Ishikawa (cell line): ENCODE measurements at regions not wholly inside any gene's neighbourhood (a gene's known extent, or its start where the extent isn't known, plus 50 kb on each side); places are given as distances from the start of the nearest gene placed in this dataset.

Source experiments
- CEBPB ChIP-seq: IDR thresholded peaks from 2 replicates; pipeline ENCODE4 v1.6.1; 2012
- CREB1 ChIP-seq: IDR thresholded peaks from 2 replicates; pipeline ENCODE4 v1.6.1; 2012; ENCODE audit warnings: low read depth
- EGR1 ChIP-seq: IDR thresholded peaks from 2 replicates; pipeline ENCODE4 v1.6.1; 2012
- EP300 ChIP-seq: IDR thresholded peaks from 2 replicates; pipeline ENCODE4 v1.6.1; 2012; ENCODE audit warnings: borderline replicate concordance
- FOXM1 ChIP-seq: IDR thresholded peaks from 2 replicates; pipeline ENCODE4 v1.6.1; 2012; ENCODE audit warnings: low read depth, borderline replicate concordance
- NFIC ChIP-seq: IDR thresholded peaks from 2 replicates; pipeline ENCODE4 v1.6.1; 2012
- RAD21 ChIP-seq: IDR thresholded peaks from 2 replicates; pipeline ENCODE4 v1.6.1; 2012; ENCODE audit warnings: low read depth
- TAF1 ChIP-seq: IDR thresholded peaks from 2 replicates; pipeline ENCODE4 v1.6.1; 2012; ENCODE audit warnings: low read depth, mild to moderate bottlenecking
- TCF12 ChIP-seq: IDR thresholded peaks from 2 replicates; pipeline ENCODE4 v1.6.1; 2012; ENCODE audit warnings: low read depth
- TEAD4 ChIP-seq: IDR thresholded peaks from 2 replicates; pipeline ENCODE4 v1.6.1; 2012
- YY1 ChIP-seq: IDR thresholded peaks from 2 replicates; pipeline ENCODE4 v1.6.1; 2012; ENCODE audit warnings: low read depth
- ZBTB7A ChIP-seq: IDR thresholded peaks from 2 replicates; pipeline ENCODE4 v1.6.1; 2012; ENCODE audit warnings: low read depth
- TF ChIP-seq, protein P1 (sequence below): IDR thresholded peaks from 2 replicates; pipeline ENCODE4 v1.6.1; 2012
- TF ChIP-seq, protein P2 (sequence below): IDR thresholded peaks from 2 replicates; pipeline ENCODE4 v1.6.1; 2012
- TF ChIP-seq, protein P3 (sequence below): IDR thresholded peaks from 2 replicates; pipeline ENCODE4 v1.6.1; 2012; ENCODE audit warnings: low read depth, mild to moderate bottlenecking

DNA sequence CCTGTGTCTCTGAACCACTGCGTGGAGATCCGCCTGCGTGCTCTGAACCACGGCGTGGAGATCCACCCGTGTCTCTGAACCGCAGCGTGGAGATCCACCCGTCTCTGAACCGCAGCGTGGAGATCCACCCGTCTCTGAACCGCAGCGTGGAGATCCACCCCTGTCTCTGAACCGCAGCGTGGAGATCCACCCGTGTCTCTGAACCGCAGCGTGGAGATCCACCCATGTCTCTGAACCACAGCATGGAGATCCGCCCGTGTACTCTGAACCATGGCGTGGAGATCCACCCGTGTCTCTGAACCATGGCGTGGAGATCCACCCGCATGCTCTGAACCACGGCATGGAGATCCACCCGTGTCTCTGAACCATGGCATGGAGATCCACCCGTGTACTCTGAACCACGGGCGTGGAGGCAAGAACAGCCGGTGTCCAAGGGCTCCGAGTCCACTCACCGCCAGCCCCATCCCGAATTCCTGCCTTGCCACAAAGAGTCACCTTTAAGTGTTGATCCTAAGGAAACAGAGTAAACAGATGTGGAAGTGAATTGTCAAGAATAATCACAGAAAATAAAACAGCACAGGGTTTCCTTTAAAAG is 659.4 kb downstream of the BRD1 start:
- TF ChIP-seq EP300 (no peak), TEAD4 (no peak), ZBTB7A (no peak), RAD21 (no peak), TCF12 (no peak), CEBPB (no peak), EGR1 (no peak), CREB1 (no peak), FOXM1 (no peak), YY1 (no peak), NFIC (no peak), TAF1 (no peak)
- TF ChIP-seq, protein P1, sequence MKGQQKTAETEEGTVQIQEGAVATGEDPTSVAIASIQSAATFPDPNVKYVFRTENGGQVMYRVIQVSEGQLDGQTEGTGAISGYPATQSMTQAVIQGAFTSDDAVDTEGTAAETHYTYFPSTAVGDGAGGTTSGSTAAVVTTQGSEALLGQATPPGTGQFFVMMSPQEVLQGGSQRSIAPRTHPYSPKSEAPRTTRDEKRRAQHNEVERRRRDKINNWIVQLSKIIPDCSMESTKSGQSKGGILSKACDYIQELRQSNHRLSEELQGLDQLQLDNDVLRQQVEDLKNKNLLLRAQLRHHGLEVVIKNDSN, result no peak
- TF ChIP-seq, protein P2, sequence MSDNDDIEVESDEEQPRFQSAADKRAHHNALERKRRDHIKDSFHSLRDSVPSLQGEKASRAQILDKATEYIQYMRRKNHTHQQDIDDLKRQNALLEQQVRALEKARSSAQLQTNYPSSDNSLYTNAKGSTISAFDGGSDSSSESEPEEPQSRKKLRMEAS, result no peak
- TF ChIP-seq, protein P3, sequence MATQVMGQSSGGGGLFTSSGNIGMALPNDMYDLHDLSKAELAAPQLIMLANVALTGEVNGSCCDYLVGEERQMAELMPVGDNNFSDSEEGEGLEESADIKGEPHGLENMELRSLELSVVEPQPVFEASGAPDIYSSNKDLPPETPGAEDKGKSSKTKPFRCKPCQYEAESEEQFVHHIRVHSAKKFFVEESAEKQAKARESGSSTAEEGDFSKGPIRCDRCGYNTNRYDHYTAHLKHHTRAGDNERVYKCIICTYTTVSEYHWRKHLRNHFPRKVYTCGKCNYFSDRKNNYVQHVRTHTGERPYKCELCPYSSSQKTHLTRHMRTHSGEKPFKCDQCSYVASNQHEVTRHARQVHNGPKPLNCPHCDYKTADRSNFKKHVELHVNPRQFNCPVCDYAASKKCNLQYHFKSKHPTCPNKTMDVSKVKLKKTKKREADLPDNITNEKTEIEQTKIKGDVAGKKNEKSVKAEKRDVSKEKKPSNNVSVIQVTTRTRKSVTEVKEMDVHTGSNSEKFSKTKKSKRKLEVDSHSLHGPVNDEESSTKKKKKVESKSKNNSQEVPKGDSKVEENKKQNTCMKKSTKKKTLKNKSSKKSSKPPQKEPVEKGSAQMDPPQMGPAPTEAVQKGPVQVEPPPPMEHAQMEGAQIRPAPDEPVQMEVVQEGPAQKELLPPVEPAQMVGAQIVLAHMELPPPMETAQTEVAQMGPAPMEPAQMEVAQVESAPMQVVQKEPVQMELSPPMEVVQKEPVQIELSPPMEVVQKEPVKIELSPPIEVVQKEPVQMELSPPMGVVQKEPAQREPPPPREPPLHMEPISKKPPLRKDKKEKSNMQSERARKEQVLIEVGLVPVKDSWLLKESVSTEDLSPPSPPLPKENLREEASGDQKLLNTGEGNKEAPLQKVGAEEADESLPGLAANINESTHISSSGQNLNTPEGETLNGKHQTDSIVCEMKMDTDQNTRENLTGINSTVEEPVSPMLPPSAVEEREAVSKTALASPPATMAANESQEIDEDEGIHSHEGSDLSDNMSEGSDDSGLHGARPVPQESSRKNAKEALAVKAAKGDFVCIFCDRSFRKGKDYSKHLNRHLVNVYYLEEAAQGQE, result no peak

DNA sequence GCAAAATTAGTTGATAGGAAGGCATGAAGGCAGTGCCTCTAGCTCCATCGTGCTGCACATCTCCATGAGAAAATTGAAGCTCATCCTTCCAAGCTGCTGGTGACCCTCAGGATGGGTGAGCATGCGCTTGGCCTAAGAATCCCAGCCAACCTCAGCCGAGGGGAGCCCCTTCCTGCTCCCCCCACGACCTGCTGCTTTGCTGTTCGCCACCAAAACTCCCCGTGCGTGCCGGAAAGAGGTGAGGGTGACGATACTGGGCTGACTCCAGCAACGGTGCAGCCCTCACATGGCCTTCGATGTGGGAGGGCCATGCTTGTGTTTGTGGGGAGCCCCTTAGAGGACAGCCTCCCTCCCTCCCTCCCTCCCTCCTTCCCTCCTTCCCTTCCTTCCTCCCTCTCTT is 660.9 kb downstream of the BRD1 start:
- no peak for TF ChIP-seq CEBPB
- no peak for TF ChIP-seq TEAD4
- no peak for TF ChIP-seq FOXM1
- TF ChIP-seq ZBTB7A, result no peak
- TF ChIP-seq RAD21, result no peak
- no peak for TF ChIP-seq TCF12
- no peak for TF ChIP-seq CREB1
- no peak for TF ChIP-seq EGR1
- TF ChIP-seq EP300, result no peak
- TF ChIP-seq TAF1, result no peak
- no peak for TF ChIP-seq NFIC
- TF ChIP-seq, protein P3, result no peak
- TF ChIP-seq, protein P2, result no peak
- TF ChIP-seq, protein P1, result no peak
- TF ChIP-seq YY1, result no peak

DNA sequence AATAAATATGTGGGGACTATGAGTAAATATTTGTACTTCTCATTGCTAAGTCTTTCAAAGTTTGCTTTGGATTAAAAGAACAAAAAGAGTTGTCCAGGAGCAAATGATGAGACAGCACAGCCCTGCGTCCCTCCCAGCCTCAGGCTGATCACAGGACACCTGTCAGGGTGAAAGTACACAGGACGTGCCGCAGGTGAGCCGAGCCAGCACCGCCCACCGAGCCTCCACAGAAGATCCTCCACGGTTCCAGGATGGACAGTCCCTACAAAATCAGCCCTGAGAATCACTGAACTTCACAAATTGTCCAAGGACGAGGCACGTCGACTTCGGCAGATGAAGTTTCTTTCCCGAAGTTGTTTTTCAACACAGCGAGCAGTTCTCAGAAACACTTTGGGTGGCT is 661.5 kb downstream of the BRD1 start:
- TF ChIP-seq, protein P2, result no peak
- TF ChIP-seq RAD21, result no peak
- TF ChIP-seq TCF12, result no peak

DNA sequence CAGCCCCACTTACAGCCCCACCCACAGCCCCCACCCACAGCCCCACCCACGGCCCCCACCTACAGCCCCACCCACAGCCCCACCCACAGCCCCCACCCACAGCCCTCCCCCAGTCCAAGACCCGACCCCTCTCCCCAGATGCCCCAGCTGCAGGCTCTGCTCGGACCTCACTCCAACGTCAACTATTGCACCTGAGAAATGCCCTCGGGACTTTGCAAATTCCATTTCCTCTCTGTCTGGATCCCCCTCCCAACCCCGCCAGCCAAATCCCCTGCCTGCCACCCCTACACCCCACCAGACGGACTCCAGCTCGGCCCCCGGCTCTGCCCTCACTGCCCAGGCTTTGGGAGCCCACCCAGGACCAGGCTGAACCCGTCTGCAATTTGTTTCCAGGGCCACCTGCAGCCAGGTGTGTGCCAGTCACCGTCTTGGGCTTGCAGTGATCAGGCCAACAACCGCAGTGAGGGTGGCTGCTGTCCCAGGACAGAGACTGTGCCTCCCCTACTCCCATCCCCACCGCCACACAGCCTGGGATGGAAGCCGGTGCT is 662.8 kb downstream of the BRD1 start:
- no peak for TF ChIP-seq EGR1
- no peak for TF ChIP-seq TCF12
- no peak for TF ChIP-seq TAF1

DNA sequence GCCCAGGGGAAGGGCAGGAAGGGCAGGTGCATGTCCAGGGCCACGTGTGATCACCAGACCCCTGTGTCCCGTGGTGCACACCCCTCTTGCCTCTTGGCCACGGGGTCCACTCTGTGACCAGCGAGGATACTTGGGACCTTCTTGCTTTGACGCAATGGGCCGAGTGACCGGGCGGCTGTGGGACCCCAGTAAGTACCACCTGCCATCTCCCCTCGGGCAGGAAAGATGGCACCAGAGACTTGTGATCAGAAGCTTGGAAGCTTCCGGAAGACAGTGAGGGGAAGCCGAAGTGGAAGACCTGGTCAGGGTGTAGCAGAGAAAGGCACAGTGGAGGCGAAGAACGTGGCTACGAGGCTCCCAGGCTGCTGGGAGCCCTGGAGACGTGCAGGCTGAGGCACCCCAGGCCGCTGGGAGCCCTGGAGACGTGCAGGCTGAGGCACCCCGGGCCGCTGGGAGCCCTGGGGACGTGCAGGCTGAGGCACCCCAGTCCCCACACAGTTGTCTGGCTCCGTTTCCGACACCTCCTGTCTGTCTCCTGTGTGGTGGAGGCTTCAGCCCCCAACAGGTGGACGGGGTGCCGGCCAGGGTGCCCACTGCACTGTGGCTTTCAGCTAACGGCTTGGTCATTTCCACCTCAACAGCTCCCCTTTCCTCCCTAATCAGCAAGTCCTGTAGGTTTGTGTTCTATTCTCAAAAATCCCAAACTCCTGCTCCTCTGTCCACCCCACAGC is 663.5 kb downstream of the BRD1 start:
- no peak for TF ChIP-seq EP300

DNA sequence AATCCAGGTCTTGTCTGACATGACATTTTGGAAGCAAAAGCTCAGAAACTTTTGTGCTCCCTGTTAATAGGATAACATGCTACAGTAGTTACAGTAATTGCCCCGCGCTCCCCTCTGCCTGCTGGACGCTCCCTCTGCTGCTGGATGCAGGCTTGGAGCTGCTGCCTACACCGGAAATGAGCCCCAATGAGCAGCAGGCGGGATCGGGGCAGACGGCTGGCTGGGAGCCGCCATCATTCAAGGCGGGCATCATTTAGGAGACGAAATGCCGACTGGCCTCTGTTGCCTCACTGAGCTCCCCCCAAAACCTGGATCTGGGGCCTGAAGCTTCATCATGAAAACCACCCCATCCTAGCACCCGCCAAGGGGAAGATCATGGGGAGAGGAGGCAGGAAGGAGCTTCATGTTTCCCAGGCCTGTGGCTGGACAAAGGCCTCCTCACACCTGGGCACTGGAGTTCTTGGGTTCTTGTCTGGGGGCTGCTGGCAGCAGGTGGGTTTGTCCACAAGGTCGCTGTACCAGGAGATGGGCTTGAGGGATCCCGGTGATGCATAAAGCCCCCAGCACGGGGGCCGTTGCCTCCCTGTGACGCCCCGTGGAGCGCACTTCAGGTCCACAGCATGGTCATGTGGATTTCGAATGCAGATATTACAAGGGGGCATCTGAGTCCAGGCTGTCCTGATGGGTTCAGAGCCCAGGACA is 664.3 kb downstream of the BRD1 start:
- TF ChIP-seq YY1 (no peak), FOXM1 (no peak), NFIC (no peak), EGR1 (no peak), RAD21 (no peak), TEAD4 (no peak)
- TF ChIP-seq, protein P1, result no peak
